Erythroblast (primary cell): ENCODE measurements at regions not wholly inside any gene's neighbourhood (a gene's known extent, or its start where the extent isn't known, plus 50 kb on each side); places are given as distances from the start of the nearest gene placed in this dataset.

Experiments used
- GATA1 ChIP-seq: IDR thresholded peaks from 2 replicates; pipeline ENCODE4 v1.6.1; 2011; ENCODE audit warnings: low read depth, mild to moderate bottlenecking, control low read depth, low read length, moderate library complexity
- POLR2A ChIP-seq: IDR thresholded peaks from 2 replicates; pipeline ENCODE4 v1.6.1; 2011; ENCODE audit warnings: mild to moderate bottlenecking, low read length

GRCh38 chr10:25756784-25757183 is 177.2 kb upstream of the MYO3A start:
- TF ChIP-seq POLR2A: no peak
- TF ChIP-seq GATA1: no peak
